ENCODE measurements at regions not wholly inside any gene's neighbourhood (a gene's known extent, or its start where the extent isn't known, plus 50 kb on each side); places are given as distances from the start of the nearest gene placed in this dataset.

- no peak overlapping the region for H3K27ac ChIP-seq
- H3K27me3 ChIP-seq (replicated peaks; ENCODE audit: insufficient read depth), result no peaks in the 10 kb centered on the region
- H3K36me3 ChIP-seq, result no peaks in the 10 kb centered on the region
- ATAC-seq (ENCODE audit: insufficient number of reproducible peaks, low FRiP score, low read depth) (no peak), DNase-seq (ENCODE audit: low spot score) (no peak)
- no peaks in the 10 kb centered on the region for H3K4me1 ChIP-seq (ENCODE audit: control insufficient read depth in 1 of 2, low read depth in 2 of 2)
- no peaks in the 10 kb centered on the region for H3K9me3 ChIP-seq
- TF ChIP-seq, protein P1, sequence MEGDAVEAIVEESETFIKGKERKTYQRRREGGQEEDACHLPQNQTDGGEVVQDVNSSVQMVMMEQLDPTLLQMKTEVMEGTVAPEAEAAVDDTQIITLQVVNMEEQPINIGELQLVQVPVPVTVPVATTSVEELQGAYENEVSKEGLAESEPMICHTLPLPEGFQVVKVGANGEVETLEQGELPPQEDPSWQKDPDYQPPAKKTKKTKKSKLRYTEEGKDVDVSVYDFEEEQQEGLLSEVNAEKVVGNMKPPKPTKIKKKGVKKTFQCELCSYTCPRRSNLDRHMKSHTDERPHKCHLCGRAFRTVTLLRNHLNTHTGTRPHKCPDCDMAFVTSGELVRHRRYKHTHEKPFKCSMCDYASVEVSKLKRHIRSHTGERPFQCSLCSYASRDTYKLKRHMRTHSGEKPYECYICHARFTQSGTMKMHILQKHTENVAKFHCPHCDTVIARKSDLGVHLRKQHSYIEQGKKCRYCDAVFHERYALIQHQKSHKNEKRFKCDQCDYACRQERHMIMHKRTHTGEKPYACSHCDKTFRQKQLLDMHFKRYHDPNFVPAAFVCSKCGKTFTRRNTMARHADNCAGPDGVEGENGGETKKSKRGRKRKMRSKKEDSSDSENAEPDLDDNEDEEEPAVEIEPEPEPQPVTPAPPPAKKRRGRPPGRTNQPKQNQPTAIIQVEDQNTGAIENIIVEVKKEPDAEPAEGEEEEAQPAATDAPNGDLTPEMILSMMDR (IDR thresholded peaks at IDR 0.05), result no peak
- no peak overlapping the region for H3K4me3 ChIP-seq
Observed at GRCh38 chr21:20942523-20942922, 55.7 kb upstream of the NCAM2 start.

GRCh38 chr21:20943561-20943997 lies 54.6 kb upstream of the NCAM2 start:
- H3K36me3 ChIP-seq, result no peaks in the 10 kb centered on the region
- no peak overlapping the region for H3K27ac ChIP-seq
- DNase-seq (ENCODE audit: low spot score) (no peak), ATAC-seq (ENCODE audit: insufficient number of reproducible peaks, low FRiP score, low read depth) (no peak)
- H3K9me3 ChIP-seq, result no peaks in the 10 kb centered on the region
- no peaks in the 10 kb centered on the region for H3K27me3 ChIP-seq (replicated peaks; ENCODE audit: insufficient read depth)
- no peaks in the 10 kb centered on the region for H3K4me1 ChIP-seq (ENCODE audit: control insufficient read depth in 1 of 2, low read depth in 2 of 2)
- TF ChIP-seq, protein P1 (IDR thresholded peaks at IDR 0.05), result no peak
- H3K4me3 ChIP-seq, result no peak overlapping the region

- H3K27ac ChIP-seq, result no peak overlapping the region
Observed at GRCh38 chr21:20944139-20944538, 54.1 kb upstream of the NCAM2 start.

GRCh38 chr21:20946701-20947100 lies 51.5 kb upstream of the NCAM2 start:
- ATAC-seq (ENCODE audit: insufficient number of reproducible peaks, low FRiP score, low read depth), result no peak
- no peak overlapping the region for H3K27ac ChIP-seq
- H3K9me3 ChIP-seq, result no peaks in the 10 kb centered on the region
- no peaks in the 10 kb centered on the region for H3K27me3 ChIP-seq (replicated peaks; ENCODE audit: insufficient read depth)
- TF ChIP-seq, protein P1 (IDR thresholded peaks at IDR 0.05), result no peak
- no peak overlapping the region for H3K4me3 ChIP-seq
- H3K36me3 ChIP-seq, result no peaks in the 10 kb centered on the region
- no peaks in the 10 kb centered on the region for H3K4me1 ChIP-seq (ENCODE audit: control insufficient read depth in 1 of 2, low read depth in 2 of 2)
- no peak for DNase-seq (ENCODE audit: low spot score)

More at GRCh38 chr21:20944139-20944538, 54.1 kb upstream of the NCAM2 start:
- no peak overlapping the region for H3K4me3 ChIP-seq
- H3K4me1 ChIP-seq (ENCODE audit: control insufficient read depth in 1 of 2, low read depth in 2 of 2), result no peaks in the 10 kb centered on the region
- DNase-seq (ENCODE audit: low spot score) (no peak), ATAC-seq (ENCODE audit: insufficient number of reproducible peaks, low FRiP score, low read depth) (no peak)
- H3K36me3 ChIP-seq, result no peaks in the 10 kb centered on the region
- H3K27me3 ChIP-seq (replicated peaks; ENCODE audit: insufficient read depth), result no peaks in the 10 kb centered on the region
- no peaks in the 10 kb centered on the region for H3K9me3 ChIP-seq
- TF ChIP-seq, protein P1 (IDR thresholded peaks at IDR 0.05), result no peak
